GM12878 (cell line): ENCODE measurements at regions not wholly inside any gene's neighbourhood (a gene's known extent, or its start where the extent isn't known, plus 50 kb on each side); places are given as distances from the start of the nearest gene placed in this dataset.

ENCODE experiments used
- ATAC-seq: fragments of 200-7000 bp; cut with Tn5 transposase; 3 replicates; pipeline ENCODE4 v1.9.1; 2020; ENCODE audit warnings: mild to moderate bottlenecking, moderate library complexity
- BruUV-seq: library from RNA; stranded (reverse); fragments of 400-500 nt; replicated peaks from 2 replicates; lab custom pipeline; 2021; lab: Mats Ljungman, UMichigan
- CTCF ChIA-PET: fragments of 300-600 bp; sonication (Branson Sonifier 250); formaldehyde crosslinking; extraction: SDS; loops from one replicate; lab custom pipeline; 2021; ENCODE audit warnings: inconsistent platforms; lab: Yijun Ruan, JAX
- POLR2A ChIA-PET: fragments of 350-600 bp; formaldehyde crosslinking; extraction: SDS; loops from one replicate; lab custom pipeline; 2021; ENCODE audit warnings: inconsistent platforms; lab: Charles Lee
- RAD21 ChIA-PET: fragments of 300-600 bp; sonication (Branson Sonifier 250); formaldehyde crosslinking; loops from one replicate; lab custom pipeline; 2023; ENCODE audit warnings: antibody characterized with exemption; ENCODE audit not compliant: unreplicated experiment; lab: Charles Lee
- SMC1A ChIA-PET: fragments of 300-600 bp; sonication (Branson Sonifier 250); formaldehyde crosslinking; loops from one replicate; lab custom pipeline; 2023; ENCODE audit not compliant: unreplicated experiment, uncharacterized antibody; lab: Charles Lee
- DNase-seq: peaks from one replicate; pipeline ENCODE4 v3.0.0-alpha.2; 2011; ENCODE audit warnings: low read depth, low spot score
- FAIRE-seq: peaks from 3 replicates; lab custom pipeline; 2011; peaks lifted over from hg19 to GRCh38; lab: Jason Lieb, UNC
- H2AFZ ChIP-seq: 2 replicates; pipeline ENCODE4 v1.6.0; 2011; ENCODE audit warnings: low read depth, low read length, control low read depth; ENCODE audit not compliant: control insufficient read depth
- H3K27ac ChIP-seq: 2 replicates; pipeline ENCODE4 v1.5.1; 2011; ENCODE audit warnings: control low read depth; ENCODE audit not compliant: control insufficient read depth, insufficient read depth
- H3K27me3 ChIP-seq, 2 experiments: replicated peaks in 1 of 2; 2 replicates each; pipeline versions ENCODE4 v1.6.0 to v1.6.1; 2011; ENCODE audit warnings: low read length in 1 of 2; ENCODE audit not compliant: control insufficient read depth in 2 of 2, insufficient read depth in 2 of 2
- H3K36me3 ChIP-seq, 2 experiments: 2 replicates each; pipeline ENCODE4 v1.5.1; 2011; ENCODE audit warnings: low read length in 1 of 2; ENCODE audit not compliant: control insufficient read depth in 2 of 2, insufficient read depth in 2 of 2
- H3K4me1 ChIP-seq: 2 replicates; pipeline ENCODE4 v1.6.1; 2011; ENCODE audit warnings: mild to moderate bottlenecking, low read length, moderate library complexity, mixed read lengths; ENCODE audit not compliant: control insufficient read depth, insufficient read depth
- H3K4me2 ChIP-seq: 2 replicates; pipeline ENCODE4 v1.6.0; 2011; ENCODE audit warnings: control low read depth; ENCODE audit not compliant: control insufficient read depth, insufficient read depth
- H3K4me3 ChIP-seq: fragments of 200-600 bp; sonication (generic); 2 replicates; pipeline ENCODE4 v1.5.1; 2016
- H3K79me2 ChIP-seq: 2 replicates; pipeline ENCODE4 v1.6.0; 2011; ENCODE audit warnings: low read length; ENCODE audit not compliant: control insufficient read depth, insufficient read depth
- H3K9ac ChIP-seq: 2 replicates; pipeline ENCODE4 v1.8.0; 2011; ENCODE audit warnings: low read length, control low read depth, mixed read lengths; ENCODE audit not compliant: control insufficient read depth, insufficient read depth
- H3K9me3 ChIP-seq: replicated peaks from 3 replicates; pipeline ENCODE4 v1.5.1; 2011; ENCODE audit warnings: mild to moderate bottlenecking, low read length; ENCODE audit not compliant: control insufficient read depth, insufficient read depth
- H4K20me1 ChIP-seq: 2 replicates; pipeline ENCODE4 v1.6.0; 2011; ENCODE audit not compliant: control insufficient read depth, insufficient read depth
- FOXK2 ChIP-seq: fragments of 450-650 bp; IDR thresholded peaks from 2 replicates; pipeline ENCODE4 v1.6.1; 2017; ENCODE audit warnings: mild to moderate bottlenecking, moderate library complexity
- IKZF1 ChIP-seq: fragments of 450-650 bp; conservative IDR thresholded peaks from 2 replicates; pipeline ENCODE4 v1.6.1; 2017; ENCODE audit warnings: antibody characterized with exemption, mild to moderate bottlenecking
- MEF2A ChIP-seq: IDR thresholded peaks from 2 replicates; pipeline ENCODE4 v1.6.1; 2011; ENCODE audit warnings: low read depth, mild to moderate bottlenecking, low read length, moderate library complexity; ENCODE audit not compliant: insufficient read depth
- MEF2B ChIP-seq: fragments of 450-650 bp; IDR thresholded peaks from 2 replicates; pipeline ENCODE4 v1.6.1; 2018; ENCODE audit warnings: mild to moderate bottlenecking, moderate library complexity; ENCODE audit not compliant: partially characterized antibody, poor library complexity, severe bottlenecking
- MXI1 ChIP-seq: fragments of 150-350 bp; IDR thresholded peaks from 2 replicates; pipeline ENCODE4 v1.6.1; 2011; ENCODE audit warnings: low read depth, mild to moderate bottlenecking, inconsistent platforms, low read length, improper control_type of control experiment
- NFIC ChIP-seq: IDR thresholded peaks from 2 replicates; pipeline ENCODE4 v1.6.1; 2012; ENCODE audit warnings: low read depth, mild to moderate bottlenecking, inconsistent platforms, low read length, moderate library complexity
- NR2C1 ChIP-seq: fragments of 450-650 bp; IDR thresholded peaks from 2 replicates; pipeline ENCODE4 v1.6.1; 2017; ENCODE audit warnings: antibody characterized with exemption, mild to moderate bottlenecking, moderate library complexity
- POU2F2 ChIP-seq: IDR thresholded peaks from 3 replicates; pipeline ENCODE4 v1.6.1; 2011; ENCODE audit warnings: low read depth, mild to moderate bottlenecking, low read length, borderline replicate concordance
- RCOR1 ChIP-seq: conservative IDR thresholded peaks from 2 replicates; pipeline ENCODE4 v1.6.1; 2012; ENCODE audit warnings: low read depth, low read length, improper control_type of control experiment
- RUNX3 ChIP-seq: IDR thresholded peaks from 2 replicates; pipeline ENCODE4 v1.6.1; 2012; ENCODE audit warnings: low read length, inconsistent platforms
- SPI1 ChIP-seq: IDR thresholded peaks from 2 replicates; pipeline ENCODE4 v1.6.1; 2011; ENCODE audit warnings: low read depth, mild to moderate bottlenecking, low read length, moderate library complexity, borderline replicate concordance; ENCODE audit not compliant: insufficient read depth
- WGBS: methylation state at CpG from one replicate; pipeline ENCODE4 v1.1.6; 2016; ENCODE audit warnings: low lambda C conversion rate; ENCODE audit not compliant: insufficient replicate concordance, insufficient coverage; ENCODE audit errors: missing lambda C conversion rate; 5-methylcytosine and 5-hydroxymethylcytosine counted together
- in situ Hi-C: fragments of 300-500 bp; cut with MboI; formaldehyde crosslinking; loops from 9 replicates; pipeline ENCODE4 v1.14.3; 2018; ENCODE audit warnings: mixed read lengths
- intact Hi-C: fragments of 100-400 bp; cut with micrococcal nuclease; formaldehyde crosslinking; loops from one replicate; pipeline ENCODE4 v1.14.2; 2022; ENCODE audit not compliant: unreplicated experiment
- TF ChIP-seq, protein P1 (sequence below): fragments of 450-650 bp; IDR thresholded peaks from 2 replicates; pipeline ENCODE4 v1.6.1; 2017; ENCODE audit warnings: mild to moderate bottlenecking, moderate library complexity

DNA sequence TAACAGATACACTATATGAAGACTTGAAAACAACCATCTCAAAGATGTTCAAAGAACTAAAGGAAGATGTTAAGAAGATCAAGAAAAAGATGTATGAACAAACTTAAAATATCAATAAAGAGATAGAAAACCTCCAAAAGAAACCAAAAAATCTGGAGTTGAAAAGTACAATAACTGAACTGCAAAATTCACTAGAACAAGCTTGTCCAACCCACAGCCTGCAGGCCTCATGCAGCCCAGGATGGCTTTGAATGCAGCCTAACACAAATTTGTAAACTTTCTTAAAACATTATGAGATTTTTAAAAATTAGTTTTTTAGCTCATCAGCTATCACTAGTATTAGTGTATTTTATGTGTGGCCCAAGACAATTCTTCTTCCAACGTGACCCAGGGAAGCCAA, 77.0 kb upstream of the DCTD start:
- intact Hi-C loops = no loop called here
- Histone ChIP-seq H3K27me3 (no peaks in the 10 kb centered on the region; a peak in 1 of 4 replicates), H3K27ac (no peak overlapping the region), H3K79me2 (no peaks in the 10 kb centered on the region), H3K9ac (no peak overlapping the region), H3K4me2 (no peak overlapping the region), H3K9me3 (no peaks in the 10 kb centered on the region; the same call in 2 of the 3 replicates), H3K36me3 (no peaks in the 10 kb centered on the region), H4K20me1 (no peaks in the 10 kb centered on the region), H3K4me3 (no peak overlapping the region), H3K4me1 (no peaks in the 10 kb centered on the region), H2AFZ (no peak overlapping the region)
- DNase-seq (no peak), FAIRE-seq (no peak), ATAC-seq (no peak)
- WGBS = 0% methylated on average over 1 of the region's 1 CpG
- BruUV-seq = no TSS peak
- ChIA-PET CTCF (interaction anchor here (0.7 kb wide), 1 partner anchor 68 kb away, joined by 3 read pairs; no protein-coding TSS in a partner anchor), RAD21 (no interaction called here), POLR2A (no interaction called here), SMC1A (interaction anchor here (0.7 to 1.2 kb wide), 2 partner anchors 16 to 1594 kb away, joined by 3 read pairs; no protein-coding TSS in a partner anchor)
- TF ChIP-seq RCOR1 = no peak
- TF ChIP-seq IKZF1 = no peak
- no peak for TF ChIP-seq FOXK2
- TF ChIP-seq NR2C1 = no peak
- in situ Hi-C loops = no loop called here

GRCh38 chr4:182978152-182978827, 61.1 kb upstream of the DCTD start:
- H3K27me3 ChIP-seq = no peaks in the 10 kb centered on the region
- H3K4me1 ChIP-seq = peaks cover 8% of the 10 kb centered on the region
- peak overlapping the region; percentile 55 for H2AFZ ChIP-seq
- no peak for FAIRE-seq
- ChIA-PET SMC1A (interaction anchor here (0.6 to 1.9 kb wide), 10 partner anchors 9 to 1177 kb away, joined by 3 to 13 read pairs (median 3); no protein-coding TSS in a partner anchor), CTCF (interaction anchor here (1.2 to 2.1 kb wide), 5 partner anchors 40 to 278 kb away, joined by 3 to 8 read pairs (median 5); no protein-coding TSS in a partner anchor), POLR2A (interaction anchor here (0.6 to 1.1 kb wide), 2 partner anchors 40 to 60 kb away, joined by 3 to 4 read pairs; no protein-coding TSS in a partner anchor), RAD21 (interaction anchor here (1.1 kb wide), 2 partner anchors 14 to 87 kb away, joined by 3 to 4 read pairs; no protein-coding TSS in a partner anchor)
- H3K36me3 ChIP-seq = no peaks in the 10 kb centered on the region; a peak in 1 of 4 replicates
- no peaks in the 10 kb centered on the region for H4K20me1 ChIP-seq
- H3K27ac ChIP-seq = peak overlapping the region; percentile 55
- 3% methylated on average over 8 of the region's 8 CpGs for WGBS
- peak; percentile 45 for DNase-seq
- H3K9me3 ChIP-seq = peaks cover 6% of the 10 kb centered on the region; the same call in 2 of the 3 replicates
- intact Hi-C loops (loop anchor here (5.0 kb wide), 1 partner anchor 61 kb away; the partner anchor contains the start of gene DCTD), in situ Hi-C loops (no loop called here)
- BruUV-seq = no TSS peak
- H3K4me3 ChIP-seq = no peak overlapping the region
- H3K79me2 ChIP-seq = no peaks in the 10 kb centered on the region
- no peak overlapping the region for H3K9ac ChIP-seq
- H3K4me2 ChIP-seq = peak overlapping the region; percentile 33
- peak; percentile 73 for ATAC-seq
- TF ChIP-seq RUNX3 = peak; percentile 76
- peak; percentile 90 for TF ChIP-seq MEF2B
- TF ChIP-seq MEF2A = peak; percentile 83
- 0 out of 2 replicates have a peak, but pooled peaks have one; percentile 35 for TF ChIP-seq NFIC
- TF ChIP-seq SPI1 = peak; percentile 18; the same call in 1 of the 2 replicates
- TF ChIP-seq, protein P1, sequence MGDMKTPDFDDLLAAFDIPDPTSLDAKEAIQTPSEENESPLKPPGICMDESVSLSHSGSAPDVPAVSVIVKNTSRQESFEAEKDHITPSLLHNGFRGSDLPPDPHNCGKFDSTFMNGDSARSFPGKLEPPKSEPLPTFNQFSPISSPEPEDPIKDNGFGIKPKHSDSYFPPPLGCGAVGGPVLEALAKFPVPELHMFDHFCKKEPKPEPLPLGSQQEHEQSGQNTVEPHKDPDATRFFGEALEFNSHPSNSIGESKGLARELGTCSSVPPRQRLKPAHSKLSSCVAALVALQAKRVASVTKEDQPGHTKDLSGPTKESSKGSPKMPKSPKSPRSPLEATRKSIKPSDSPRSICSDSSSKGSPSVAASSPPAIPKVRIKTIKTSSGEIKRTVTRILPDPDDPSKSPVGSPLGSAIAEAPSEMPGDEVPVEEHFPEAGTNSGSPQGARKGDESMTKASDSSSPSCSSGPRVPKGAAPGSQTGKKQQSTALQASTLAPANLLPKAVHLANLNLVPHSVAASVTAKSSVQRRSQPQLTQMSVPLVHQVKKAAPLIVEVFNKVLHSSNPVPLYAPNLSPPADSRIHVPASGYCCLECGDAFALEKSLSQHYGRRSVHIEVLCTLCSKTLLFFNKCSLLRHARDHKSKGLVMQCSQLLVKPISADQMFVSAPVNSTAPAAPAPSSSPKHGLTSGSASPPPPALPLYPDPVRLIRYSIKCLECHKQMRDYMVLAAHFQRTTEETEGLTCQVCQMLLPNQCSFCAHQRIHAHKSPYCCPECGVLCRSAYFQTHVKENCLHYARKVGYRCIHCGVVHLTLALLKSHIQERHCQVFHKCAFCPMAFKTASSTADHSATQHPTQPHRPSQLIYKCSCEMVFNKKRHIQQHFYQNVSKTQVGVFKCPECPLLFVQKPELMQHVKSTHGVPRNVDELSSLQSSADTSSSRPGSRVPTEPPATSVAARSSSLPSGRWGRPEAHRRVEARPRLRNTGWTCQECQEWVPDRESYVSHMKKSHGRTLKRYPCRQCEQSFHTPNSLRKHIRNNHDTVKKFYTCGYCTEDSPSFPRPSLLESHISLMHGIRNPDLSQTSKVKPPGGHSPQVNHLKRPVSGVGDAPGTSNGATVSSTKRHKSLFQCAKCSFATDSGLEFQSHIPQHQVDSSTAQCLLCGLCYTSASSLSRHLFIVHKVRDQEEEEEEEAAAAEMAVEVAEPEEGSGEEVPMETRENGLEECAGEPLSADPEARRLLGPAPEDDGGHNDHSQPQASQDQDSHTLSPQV = no peak
- no peak for TF ChIP-seq POU2F2
- no peak for TF ChIP-seq MXI1
